ENCODE measurements at regions not wholly inside any gene's neighbourhood (a gene's known extent, or its start where the extent isn't known, plus 50 kb on each side); places are given as distances from the start of the nearest gene placed in this dataset.

DNA sequence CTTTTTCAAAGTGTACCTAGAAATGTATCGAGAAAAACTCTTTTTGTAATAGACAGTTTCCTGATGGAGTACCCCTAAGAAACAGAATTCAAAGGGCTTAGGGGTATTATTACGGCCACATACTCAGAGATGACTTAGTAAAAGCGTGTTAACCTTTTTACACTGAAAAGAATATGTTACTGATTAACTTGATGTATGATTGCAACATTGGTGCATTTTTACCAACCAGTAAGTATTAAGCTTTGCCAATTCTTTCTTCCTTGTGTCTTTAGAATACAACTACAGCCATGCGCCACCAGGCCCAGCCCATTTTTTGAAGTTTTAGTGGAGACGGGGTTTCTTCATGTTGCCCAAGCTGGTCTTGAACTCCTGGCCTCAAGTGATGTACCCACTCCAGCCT, 1997.0 kb upstream of the LRRTM1 start:
- TF ChIP-seq POLR2A (IDR thresholded peaks at IDR 0.05; ENCODE audit: low read length) (no peak), GATA1 (IDR thresholded peaks at IDR 0.05; ENCODE audit: low read depth, low read length) (no peak)
